Stimulated activated CD8-positive, alpha-beta memory T cell treated with anti-CD3 and anti-CD28 coated beads, Interleukin-15, amount 100 ng/mL, for 24 hours (primary cell): ENCODE measurements at regions not wholly inside any gene's neighbourhood (a gene's known extent, or its start where the extent isn't known, plus 50 kb on each side); places are given as distances from the start of the nearest gene placed in this dataset.

ENCODE experiments used
- DNase-seq: peaks from one replicate; pipeline ENCODE4 v3.0.0-alpha.2; 2020; ENCODE audit warnings: low read depth

DNA sequence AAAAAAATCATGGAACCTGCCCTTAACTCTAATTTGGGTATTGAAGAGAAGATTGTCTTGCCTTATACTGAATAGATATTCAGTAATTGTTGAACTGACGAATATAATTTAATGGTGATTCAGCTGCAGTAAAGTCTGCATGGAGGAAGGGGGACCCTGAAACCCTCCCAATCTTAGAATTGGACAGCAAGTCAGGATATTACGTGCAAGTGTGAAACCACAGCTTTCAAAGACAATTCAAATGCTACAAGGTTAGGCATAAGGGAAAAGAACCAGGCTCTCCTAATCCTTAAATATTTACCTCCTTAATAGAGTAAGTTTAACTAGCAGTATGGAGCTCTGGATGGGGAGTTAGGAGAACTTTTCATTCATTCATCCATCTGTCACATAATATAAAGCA, 226.9 kb upstream of the TNP1 start:
- DNase-seq = no peak

DNA sequence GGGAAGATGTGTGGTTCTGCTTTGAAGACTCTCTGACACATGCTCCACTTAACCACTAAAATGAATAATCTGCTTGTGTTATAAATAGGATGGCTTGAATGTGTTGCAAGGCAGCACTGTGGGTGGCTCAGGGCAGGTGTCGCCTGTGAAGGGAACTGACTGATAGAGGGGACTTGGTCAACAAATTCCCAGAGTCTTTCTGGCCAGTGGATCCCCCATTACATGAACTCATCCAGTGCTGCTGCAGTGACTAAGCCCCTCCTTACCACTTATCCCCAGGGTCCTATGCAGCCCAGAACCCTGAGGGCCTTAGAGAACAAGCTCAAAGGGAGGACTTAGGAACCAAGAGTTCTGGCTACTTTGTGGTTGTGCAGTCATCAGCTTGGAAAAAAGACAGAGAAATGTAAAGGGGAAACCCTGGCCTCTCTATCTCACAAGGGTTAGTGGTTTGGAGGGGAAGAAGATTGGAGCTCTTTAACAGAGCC, 226.2 kb upstream of the TNP1 start:
- DNase-seq = no peak

DNA sequence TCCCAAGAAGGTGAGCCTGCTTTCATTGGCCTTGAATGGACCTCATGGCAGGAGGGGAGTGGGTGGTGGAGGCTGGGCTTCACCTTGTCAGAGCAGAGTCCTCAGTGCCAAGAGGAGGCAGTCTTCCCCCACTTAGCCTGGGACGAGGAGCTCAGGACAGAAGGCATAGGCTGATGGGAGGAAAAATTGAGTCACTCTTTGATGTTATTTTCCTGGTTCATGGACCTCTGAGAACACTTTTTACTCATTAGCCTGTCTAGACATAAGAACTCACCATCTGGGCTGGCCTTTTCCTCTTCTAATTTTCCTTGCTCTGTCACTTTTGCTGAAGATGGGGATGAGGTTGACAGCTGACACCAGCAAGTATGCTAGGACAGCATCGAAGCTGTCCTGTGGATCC, 225.7 kb upstream of the TNP1 start:
- no peak for DNase-seq

DNA sequence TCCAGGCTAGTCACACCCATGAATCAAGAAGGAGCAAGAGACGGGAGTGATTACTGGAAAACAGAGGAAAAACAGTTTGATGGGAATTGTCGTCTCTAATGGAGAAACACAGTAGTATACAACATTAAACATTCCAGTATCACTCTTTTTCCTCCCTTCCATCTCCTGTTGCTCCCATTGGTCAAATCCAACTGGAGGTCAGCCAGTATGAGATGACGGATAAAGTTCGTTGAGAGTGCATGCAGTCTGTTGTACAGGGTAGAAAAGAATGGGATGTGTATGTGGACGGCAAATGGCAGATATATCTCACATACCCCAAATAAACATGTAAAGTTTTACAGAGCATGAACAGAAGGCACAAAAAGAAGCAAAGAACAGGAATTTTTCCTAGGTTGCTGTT, 221.9 kb upstream of the TNP1 start:
- no peak for DNase-seq

DNA sequence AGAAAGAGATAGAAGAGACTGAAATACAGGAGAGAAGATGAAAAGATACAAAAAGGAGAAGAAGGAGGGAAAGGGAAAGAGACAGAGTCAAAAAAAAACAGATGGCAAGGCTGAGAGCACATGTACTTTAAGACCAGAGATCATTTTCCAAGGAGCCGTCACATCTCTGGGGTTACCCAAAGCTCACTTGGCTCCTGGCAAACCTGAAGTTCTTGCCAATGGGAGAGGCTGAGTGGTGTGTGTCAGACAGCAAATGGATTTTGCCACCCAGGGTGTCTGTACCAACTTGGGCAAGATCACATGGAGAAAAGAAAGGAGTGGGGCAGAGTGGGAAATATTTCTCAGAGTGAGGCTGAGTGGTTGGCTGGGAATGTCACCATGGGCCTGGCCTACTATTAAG, 219.3 kb upstream of the TNP1 start:
- DNase-seq = no peak

DNA sequence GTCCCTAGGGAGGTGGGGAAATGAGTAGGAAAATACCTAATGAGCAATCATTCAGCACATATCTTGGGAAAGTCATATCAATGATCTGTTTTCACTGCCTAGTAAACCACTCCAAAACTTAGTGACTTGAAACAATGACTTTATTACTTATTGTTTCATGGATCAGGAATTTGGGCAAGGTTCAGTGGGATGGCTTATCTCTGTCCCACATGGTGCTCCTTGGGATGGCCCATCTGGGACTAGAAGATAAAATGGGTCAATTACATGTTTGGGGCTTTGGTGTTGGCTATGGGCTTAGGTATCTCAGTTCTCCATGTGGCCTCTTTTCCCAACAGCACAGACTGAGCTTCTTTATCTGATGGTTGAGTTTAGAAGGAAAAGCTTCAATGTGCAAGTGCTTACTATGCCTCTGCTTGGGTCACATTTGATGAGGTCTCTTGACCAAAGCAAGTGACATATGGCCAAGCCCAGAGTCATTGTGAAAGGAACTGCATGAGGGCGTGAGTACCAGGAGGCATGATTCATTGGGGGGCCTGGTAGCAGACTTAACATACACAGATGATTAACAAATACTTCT, 218.1 kb upstream of the TNP1 start:
- no peak for DNase-seq

DNA sequence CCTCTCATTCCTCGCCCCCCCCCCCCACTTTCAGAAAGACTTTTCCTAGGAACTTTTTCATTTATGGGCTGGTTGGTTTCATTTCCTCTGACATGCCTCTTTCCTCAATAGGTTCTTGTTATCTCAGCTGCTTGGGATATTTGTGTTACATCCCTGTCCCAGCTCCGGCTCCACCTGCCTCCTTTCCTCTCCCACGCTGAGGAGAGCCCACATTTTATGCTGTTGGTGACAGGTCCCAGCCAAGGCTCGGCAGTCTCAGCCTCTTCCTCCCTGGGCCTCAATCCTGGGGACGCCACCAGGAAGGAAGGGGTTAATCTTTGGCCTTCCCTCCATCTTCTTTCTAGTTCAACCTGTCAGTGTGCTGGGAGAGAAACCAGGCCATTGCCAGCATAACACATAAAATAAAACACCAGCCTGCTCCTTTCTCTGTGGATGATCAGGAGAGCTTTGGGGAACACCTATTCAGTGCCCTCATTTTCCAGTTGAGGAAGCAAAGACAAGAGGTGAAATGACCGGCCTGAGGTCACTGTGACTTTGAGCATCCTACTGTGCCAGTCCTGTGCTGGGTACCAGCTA, 216.9 kb upstream of the TNP1 start:
- no peak for DNase-seq

DNA sequence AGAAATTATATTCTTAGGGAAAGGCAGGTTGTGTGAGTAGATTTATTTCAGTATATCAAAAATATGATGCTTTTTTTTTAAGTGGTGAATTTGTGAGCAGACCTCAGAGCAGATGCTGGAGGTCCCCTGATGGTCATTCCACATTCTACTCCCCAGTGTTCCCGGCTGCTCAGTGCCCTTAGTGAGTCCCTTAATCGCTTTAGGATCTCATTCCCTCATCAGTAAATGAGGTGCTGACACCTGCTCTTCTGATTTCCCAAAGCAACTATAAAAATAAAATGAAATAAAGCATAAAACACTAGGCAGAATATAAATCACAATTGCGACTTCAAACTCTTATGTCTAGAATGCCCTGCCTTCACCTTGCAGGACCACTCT, 216.2 kb upstream of the TNP1 start:
- DNase-seq = no peak

DNA sequence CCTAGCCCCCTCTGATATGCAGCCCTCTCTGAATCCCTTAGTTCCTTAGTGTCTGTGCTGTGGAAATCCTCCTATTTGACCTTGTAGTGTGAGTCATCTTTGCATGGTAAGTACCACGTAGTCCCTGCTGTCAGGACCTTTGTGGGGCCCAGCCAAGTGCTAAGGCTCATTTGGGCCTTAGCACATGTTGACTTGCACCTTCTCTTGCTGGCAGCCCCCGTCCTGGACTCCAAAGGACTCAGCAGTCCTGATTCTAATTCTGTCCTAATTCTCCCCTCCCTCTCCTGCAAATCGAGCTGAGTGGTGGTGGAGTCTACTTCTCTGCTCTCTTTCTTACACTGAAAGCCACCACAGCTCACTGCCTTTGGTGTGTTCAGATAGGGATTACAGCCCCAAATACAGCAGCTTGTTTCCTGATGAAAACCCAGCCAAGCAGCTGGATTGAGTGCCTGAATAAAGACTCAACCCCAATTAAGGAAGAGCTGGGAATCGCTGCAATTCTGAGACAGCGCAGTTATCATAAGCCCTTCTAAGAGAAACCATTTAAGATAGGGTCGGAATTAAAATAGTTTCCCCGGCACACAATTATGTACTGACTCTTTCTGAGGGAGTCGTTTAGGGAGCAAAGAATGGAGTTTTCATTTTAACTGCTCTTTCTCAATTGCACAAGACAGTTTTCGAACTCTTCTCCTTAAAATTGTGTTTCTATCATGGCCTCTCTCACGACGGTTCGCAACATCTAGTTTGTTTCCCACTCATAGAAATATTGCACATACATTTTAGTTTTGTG, 215.6 kb upstream of the TNP1 start:
- DNase-seq = no peak

DNA sequence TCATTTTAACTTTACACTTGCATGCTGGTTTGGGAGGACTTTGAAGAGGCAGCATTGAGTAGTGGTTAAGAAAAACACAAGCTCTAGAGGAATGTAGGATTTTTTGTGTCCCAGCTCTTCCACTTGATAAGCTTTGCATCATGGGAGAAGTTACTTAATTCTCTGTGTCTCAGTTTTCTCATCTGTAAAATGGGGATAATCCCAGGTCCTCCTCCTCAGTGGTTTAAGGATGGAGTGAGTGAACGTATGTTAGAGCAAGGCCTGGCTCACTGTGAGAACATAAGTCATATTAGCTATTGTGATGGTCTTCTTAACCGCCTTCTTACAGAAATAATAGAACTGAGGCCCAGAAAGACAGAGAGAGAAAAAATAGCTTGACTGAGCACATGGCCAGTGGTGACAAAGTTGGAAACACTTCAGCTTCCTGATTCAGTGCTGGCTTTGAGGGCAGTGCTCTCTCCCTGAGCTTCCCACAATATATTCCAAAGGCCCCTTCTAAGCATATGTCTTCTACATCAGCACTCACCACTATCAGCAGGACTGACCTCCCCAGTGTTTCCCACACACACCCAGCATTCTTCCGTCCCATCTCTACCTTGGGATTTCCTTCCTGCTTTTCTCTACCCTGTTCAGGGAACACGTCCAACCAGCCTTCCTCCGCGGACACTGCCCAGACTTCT, 214.9 kb upstream of the TNP1 start:
- DNase-seq = no peak

DNA sequence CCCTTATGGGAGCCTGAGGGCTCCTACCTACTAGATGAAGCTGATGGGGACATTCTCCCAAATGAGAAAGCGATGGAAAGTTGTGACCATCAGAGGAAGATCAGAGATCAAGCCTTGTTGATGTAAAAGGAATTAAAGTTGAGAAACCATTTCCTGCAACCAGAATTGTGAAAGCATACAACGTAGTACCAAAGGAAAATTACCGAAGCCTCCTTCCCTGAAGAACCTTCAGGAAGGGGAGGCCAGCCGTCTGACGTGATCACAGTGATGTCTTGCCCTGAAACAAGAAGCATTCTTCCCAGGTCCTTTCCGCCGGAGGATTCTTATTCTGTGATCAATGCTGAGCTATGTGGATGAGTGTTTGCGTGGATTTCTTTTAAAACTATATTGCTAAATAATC, 211.6 kb upstream of the TNP1 start:
- DNase-seq = no peak

DNA sequence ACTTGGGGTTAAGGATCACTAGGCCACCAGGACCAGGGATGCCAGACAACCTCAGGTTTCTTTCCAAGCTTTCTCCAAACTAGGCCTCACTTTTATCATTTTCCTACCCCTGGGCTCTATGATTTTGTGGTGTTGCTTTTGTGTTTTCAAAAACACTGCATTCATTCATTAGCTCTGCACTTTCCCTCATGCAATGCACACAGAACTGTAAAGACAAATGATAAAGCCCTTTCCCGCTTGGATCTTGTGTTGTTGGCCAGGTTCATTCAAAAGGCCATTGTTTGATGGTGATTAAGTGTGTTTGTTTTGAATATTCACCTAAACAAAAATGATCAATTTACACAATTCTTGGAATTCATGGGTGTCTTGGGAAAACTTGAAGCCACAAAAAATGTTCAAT, 210.7 kb upstream of the TNP1 start:
- DNase-seq = no peak

DNA sequence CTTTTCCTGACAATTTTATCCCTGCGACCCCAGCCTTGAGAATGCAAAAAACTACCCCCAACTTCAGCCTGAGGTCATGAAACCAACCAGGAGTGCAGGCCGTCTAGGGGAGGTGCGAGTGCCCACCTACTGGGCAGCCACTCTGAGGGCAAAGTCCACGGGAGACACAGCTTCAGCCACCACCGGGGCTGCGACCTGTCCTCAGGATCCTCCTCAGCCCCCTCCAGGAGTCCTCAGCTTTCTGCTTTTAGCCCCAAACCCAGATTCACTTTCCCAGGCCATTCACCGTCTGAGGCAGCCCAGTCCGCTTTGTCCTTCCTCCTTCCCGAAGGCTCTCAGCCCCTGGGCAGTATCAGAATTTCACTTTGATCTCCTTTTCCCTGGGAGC, 210.2 kb upstream of the TNP1 start:
- DNase-seq = no peak

DNA sequence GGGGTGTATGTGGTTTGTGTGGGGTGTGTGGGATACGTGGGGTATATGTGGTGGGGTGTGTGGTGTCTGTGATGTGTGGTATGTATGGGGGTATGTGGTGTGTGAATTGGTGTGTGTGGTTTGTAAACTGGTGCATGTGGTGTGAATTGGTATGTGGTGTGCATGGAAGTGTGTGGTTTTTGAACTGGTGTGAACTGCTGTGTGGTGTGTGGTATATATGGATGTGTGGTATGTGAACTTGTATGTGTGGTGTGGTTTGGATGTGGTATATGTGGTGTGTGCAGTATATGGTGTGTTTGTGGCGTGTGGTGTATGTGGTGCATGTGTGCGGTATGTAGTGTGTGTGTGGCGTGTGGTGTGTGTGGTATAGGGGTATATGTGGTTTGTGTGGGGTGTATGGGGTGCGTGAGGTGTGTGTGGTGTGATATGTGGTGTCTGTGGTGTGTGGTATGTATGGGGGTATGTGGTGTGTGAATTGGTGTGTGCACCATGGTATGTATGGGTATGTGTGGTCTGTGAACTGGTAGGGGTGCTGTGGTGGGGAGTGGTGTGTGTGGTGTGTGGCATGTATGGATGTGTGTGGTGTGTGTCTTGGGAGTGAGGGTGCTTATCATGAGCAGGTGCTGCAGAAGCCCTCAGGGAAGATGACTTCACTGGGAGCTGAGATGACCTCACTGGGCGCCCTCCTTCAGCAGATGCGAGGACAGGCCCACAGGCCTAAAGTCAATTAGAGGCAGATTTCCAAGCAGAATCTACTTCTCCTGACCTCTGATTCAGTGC, 209.6 kb upstream of the TNP1 start:
- DNase-seq = no peak

DNA sequence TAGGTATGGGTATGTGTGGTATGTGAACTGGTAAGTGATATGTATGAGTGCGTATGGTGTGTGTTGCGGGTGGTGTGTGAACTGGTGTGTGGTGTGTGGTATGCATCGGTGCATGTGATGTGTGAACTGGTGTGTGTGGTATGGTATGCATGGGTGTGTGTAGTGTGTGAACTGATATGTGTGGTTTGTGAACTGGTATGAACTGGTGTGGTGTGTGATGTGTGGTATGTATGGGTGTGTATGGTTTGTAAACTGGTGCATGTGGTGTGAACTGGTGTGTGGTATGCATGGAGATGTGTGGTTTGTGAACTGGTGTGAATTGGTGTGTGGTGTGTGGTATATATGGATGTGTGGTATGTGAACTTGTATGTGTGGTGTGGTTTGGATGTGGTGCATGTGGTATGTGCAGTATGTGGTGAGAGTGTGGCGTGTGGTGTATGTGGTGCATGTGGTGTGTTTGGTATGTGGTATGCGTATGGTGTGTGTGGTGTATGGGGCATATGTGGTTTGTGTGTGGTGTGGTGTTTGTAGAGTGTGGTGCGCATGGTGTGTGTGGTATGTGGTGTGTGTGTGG, 208.9 kb upstream of the TNP1 start:
- DNase-seq = no peak

DNA sequence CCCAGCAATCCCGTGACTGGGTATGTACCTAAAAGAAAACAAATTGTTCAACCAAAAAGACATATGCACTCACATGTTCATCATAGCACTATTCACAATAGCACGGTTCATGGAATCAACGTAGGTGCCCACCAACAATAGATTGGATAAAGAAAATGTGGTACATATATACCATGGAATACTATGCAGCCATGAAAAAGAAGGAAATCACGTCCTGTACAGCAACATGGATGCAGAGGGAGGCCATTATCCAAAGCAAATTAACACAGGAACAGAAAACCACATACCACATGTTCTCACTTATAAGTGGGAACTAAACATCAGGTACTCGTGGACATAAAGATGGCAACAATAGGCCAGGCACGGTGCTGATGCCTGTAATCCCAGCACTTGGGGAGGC, 207.9 kb upstream of the TNP1 start:
- no peak for DNase-seq

DNA sequence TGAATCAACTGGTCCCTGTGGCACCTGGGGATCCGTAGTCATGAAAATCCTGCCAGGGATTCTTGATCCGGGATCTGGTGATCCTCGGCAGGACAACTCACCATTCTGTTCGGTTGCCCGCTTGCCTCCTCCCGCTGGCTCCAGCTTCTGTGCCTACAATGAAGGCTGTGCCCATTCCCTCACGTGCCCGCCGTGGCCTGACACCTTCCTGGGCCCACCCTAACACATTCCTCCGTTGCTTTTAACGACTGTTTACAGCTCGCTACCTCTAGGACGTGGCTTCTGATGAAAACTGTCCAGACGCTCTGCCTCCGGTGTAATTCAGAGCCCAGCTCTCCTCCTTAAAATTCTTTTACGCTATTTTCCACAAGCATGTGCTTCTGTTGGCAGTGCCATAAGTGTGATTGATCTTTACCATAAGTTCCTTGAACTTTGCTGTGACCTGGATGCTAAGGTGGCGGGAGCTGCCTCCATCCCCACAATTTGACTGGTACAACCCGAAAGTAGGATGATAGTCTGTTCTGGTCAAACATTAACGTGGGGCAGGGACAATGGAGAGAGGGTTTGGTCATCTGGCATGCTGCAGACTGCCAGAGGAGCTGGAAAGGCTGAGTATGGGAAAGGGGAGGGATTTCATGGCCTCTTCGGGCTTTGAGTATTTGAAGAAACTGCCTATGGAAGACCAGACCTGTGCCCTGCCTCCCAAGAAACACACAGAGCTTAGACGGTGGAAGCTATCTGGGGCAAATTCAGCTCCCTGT, 206.8 kb upstream of the TNP1 start:
- DNase-seq = no peak

DNA sequence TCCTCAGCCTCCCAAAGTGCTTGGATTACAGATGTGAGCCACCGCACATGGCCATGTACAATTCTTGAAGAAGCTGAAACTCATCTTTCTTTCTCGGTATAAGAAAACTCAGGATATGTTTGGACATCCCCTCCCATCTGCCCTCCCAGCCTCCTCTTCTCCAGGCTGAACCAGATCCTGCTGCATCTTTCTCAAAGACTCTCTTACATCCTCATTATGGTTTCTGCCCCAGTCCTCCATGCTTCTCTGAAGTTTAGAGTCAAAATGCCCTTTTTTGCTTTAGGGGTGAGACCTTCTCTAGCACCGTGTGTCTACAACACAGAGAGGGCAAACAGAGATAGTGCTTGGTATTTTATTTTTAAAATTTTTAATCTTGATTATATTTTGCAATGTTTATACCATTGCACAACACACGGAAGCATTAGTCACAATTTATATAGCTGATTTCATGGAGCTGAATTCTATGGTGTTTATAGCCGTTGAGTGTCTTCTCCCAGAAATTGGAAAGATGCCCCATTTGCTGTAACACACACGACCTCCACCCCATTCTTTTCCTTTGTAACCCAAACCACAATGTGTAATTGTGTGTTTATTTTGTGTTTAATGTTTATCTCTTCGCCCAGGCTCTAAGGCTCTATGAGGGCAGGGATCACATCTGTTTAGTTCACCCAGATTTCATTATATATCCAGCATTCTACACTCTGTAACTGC, 206.0 kb upstream of the TNP1 start:
- DNase-seq = no peak

DNA sequence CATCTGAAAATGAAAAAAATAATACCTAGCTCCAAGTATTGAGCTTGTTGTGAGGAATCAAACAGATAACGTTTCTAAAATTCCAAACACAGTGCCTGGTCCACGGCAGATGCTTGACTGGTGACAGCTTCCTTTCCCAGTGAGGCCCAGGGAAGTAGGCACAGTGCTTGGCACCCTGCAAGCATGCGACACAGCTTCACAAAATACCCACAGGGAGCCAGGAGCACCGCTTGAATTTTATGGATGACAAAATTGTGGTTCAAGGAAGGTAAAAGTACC, 205.1 kb upstream of the TNP1 start:
- DNase-seq = no peak

DNA sequence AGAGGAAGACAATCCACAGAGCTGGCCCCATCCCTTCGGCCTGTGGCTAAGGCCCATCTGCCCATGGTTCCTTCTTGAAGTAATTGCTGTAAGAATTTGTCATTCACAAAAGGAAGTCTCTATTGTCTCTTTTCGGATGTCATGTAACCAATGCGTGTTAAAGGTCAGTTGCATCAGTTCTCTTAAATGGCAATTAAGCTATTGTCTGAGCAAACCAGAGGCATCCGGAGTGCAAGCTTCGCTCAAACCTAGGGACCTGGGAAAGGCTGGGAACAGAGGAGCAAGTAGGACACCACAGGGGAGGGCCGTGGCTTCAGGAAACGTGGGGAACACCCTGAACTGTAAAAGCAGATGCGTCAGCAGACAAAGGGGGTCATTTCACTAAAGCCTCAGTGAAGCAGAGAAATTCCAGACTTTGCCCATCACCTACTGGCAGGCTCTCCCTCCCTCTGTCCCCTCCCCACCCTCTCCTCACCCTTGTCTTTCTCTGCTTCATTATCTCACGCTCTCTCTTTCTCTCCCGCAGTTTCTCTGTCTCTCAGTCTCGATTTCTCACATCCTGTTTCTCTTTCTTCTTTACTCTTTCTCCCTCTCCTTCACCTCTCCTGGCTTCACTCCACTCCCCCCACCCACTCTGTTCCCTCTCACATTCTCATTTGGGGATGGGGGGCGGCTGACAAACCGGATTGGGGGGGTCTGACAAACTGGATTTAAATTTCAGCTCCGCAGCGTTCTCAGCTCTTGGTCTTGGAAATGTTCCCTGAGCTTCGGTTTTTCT, 204.6 kb upstream of the TNP1 start:
- no peak for DNase-seq
